ENCODE measurements at regions not wholly inside any gene's neighbourhood (a gene's known extent, or its start where the extent isn't known, plus 50 kb on each side); places are given as distances from the start of the nearest gene placed in this dataset.

DNA sequence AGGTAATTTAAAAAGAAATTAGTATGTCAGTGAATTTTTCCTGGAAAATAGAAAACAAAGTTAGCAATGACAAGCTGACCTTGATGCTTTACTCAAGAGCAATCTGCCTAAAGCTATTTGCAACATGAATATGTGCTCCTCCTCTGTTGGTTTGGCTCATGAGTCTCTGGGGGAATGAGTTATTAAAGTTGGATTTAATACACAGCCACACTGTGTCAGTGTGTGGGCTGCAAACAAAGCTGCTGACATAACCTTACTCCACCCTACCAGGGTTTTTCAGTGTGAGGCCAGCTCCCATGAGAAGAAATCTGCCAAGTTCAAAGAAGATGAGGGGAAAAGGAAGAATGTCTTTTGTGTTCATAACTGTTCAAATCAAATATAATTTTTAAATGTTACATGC lies 280.5 kb downstream of the TLL1 start:
- no peak for TF ChIP-seq CTCF (IDR thresholded peaks at IDR 0.05; ENCODE audit: extremely low read depth, missing control alignments)
- DNase-seq (ENCODE audit: low spot score) = no peak

DNA sequence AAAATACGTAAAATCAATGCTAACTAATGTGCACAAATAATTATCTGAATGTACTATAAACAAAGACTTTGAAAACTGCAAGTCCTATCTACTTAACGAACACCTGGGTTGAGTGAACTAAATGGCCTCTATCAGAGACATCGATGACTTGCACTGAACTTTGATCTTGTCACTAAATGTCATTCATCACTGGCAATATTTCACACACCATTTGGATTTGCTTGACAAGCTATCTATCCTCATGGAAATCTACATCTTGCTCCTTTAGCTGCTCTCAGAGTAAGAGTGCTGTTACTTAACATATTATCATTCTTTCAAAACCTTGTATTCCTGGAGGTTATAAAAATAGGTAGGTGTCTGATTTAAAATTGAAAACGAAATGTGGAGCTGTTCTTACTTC lies 289.3 kb downstream of the TLL1 start:
- no peak for DNase-seq (ENCODE audit: low spot score)
- TF ChIP-seq CTCF (IDR thresholded peaks at IDR 0.05; ENCODE audit: extremely low read depth, missing control alignments) = no peak

GRCh38 chr4:166165829-166166420 lies 292.9 kb downstream of the TLL1 start:
- DNase-seq (ENCODE audit: low spot score) = peak; percentile 52
- peak; percentile 41 for TF ChIP-seq CTCF (IDR thresholded peaks at IDR 0.05; ENCODE audit: extremely low read depth, missing control alignments)

GRCh38 chr4:166169111-166169510 lies 296.1 kb downstream of the TLL1 start:
- TF ChIP-seq CTCF (IDR thresholded peaks at IDR 0.05; ENCODE audit: extremely low read depth, missing control alignments) = no peak

GRCh38 chr4:166172619-166173018 lies 299.6 kb downstream of the TLL1 start:
- TF ChIP-seq CTCF (IDR thresholded peaks at IDR 0.05; ENCODE audit: extremely low read depth, missing control alignments) = no peak
- no peak for DNase-seq (ENCODE audit: low spot score)

More at GRCh38 chr4:166169111-166169510, 296.1 kb downstream of the TLL1 start:
- peak; percentile 4 for DNase-seq (ENCODE audit: low spot score)

DNA sequence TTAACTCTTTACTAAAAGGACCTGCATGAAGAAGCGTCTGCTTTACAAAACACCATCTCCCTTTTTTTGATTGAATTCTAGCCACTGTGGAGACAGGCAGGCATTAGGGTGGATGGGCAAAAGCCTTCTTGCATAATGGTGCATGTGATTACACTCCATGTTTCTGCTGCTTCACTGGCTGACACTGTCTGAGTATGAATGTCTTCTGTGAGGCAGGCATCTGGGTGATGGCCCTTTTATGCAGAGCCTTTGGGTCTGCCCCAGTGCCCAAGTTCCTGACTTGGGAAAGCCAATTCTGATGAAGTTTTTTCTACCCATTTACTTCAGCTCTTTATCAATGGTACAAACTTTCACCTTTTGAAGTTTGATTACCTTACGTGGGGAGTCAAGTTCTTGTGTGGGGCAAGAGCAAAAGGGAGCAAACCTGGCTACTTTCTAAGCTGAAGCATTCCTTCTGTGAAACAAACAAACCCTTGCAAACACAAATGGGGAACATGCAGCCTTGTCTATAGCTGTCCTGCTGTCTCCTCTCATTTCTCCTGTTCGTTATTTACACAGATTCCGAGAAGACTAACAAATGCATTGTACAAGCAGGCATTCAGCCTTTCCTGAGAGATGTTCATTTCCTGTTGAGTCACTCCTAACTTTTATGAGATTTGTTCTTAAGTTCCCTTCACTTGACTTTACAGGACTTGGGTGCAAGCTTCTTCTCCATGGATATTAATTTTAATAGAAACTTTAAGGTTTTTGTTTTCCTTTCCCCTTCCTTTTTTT lies 301.9 kb downstream of the TLL1 start:
- DNase-seq (ENCODE audit: low spot score) = no peak
- no peak for TF ChIP-seq CTCF (IDR thresholded peaks at IDR 0.05; ENCODE audit: extremely low read depth, missing control alignments)

DNA sequence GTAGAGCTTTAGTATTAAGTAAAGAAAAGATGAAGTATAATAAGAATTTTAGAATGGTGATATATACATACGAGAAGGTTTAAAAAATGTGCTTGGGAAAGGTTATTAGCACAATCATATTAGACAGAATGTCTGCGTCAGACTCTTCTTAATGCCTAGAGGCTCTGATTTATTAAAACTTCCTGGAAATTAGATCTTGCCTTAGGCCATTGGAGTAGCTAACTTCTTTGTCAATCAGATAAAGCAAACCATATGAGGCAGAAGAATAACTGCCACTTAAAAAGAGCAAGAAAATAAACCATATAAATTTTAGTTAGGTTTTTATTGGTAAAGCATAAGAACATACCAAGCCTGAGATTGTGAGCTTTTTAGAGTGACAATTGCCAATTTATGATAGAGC lies 309.1 kb downstream of the TLL1 start:
- no peak for DNase-seq (ENCODE audit: low spot score)
- TF ChIP-seq CTCF (IDR thresholded peaks at IDR 0.05; ENCODE audit: extremely low read depth, missing control alignments) = no peak
